CD4-positive, CD25-positive, alpha-beta regulatory T cell (primary cell): ENCODE measurements at regions not wholly inside any gene's neighbourhood (a gene's known extent, or its start where the extent isn't known, plus 50 kb on each side); places are given as distances from the start of the nearest gene placed in this dataset.

Experiments
- ATAC-seq, 2 donors: fragments of 150-1000 bp; cut with Tn5 transposase; one replicate each; pipeline ENCODE4 v1.10.0; 2021; ENCODE audit warnings: low read depth in 2 of 2, moderate number of reproducible peaks in 2 of 2, moderate library complexity in 1 of 2
- DNase-seq, 3 donors: peaks; one replicate each; pipeline versions ENCODE4 v3.0.0 to v3.0.0-alpha.2; 2012 to 2022; ENCODE audit warnings: mixed read lengths in 1 of 3
- H3K27ac ChIP-seq: one replicate; pipeline ENCODE4 v1.7.0; 2013; ENCODE audit warnings: mild to moderate bottlenecking, low read length; ENCODE audit not compliant: insufficient read depth, poor library complexity, severe bottlenecking
- H3K27me3 ChIP-seq: one replicate; pipeline ENCODE4 v1.7.0; 2013; ENCODE audit warnings: low read length; ENCODE audit not compliant: control insufficient read depth, insufficient read depth
- H3K36me3 ChIP-seq: one replicate; pipeline ENCODE4 v1.7.0; 2013; ENCODE audit warnings: mild to moderate bottlenecking, low read length, moderate library complexity; ENCODE audit not compliant: control insufficient read depth, insufficient read depth
- H3K4me1 ChIP-seq: 2 replicates; pipeline ENCODE4 v1.7.0; 2013; ENCODE audit warnings: mild to moderate bottlenecking, low read length; ENCODE audit not compliant: insufficient read depth, control insufficient read depth, poor library complexity, severe bottlenecking
- H3K4me3 ChIP-seq: one replicate; pipeline ENCODE4 v1.7.0; 2013; ENCODE audit warnings: low read depth, mild to moderate bottlenecking, low read length, moderate library complexity
- H3K9me3 ChIP-seq, 2 experiments: 1 replicate in 1 of 2; 2 replicates in 1 of 2; pipeline ENCODE4 v1.7.0; 2013; ENCODE audit warnings: low read length in 2 of 2, mild to moderate bottlenecking in 1 of 2, moderate library complexity in 1 of 2; ENCODE audit not compliant: control insufficient read depth in 2 of 2
- H3K27ac Mint-ChIP-seq, 3 donors: one replicate each; pipeline ENCODE4 v1.8.0; 2020 to 2022; ENCODE audit warnings: mild to moderate bottlenecking in 3 of 3, mixed read lengths in 3 of 3, moderate library complexity in 2 of 3
- H3K27me3 Mint-ChIP-seq: one replicate; pipeline ENCODE4 v1.8.0; 2022; ENCODE audit warnings: mild to moderate bottlenecking, mixed read lengths
- H3K36me3 Mint-ChIP-seq: one replicate; pipeline ENCODE4 v1.8.0; 2020; ENCODE audit warnings: mixed read lengths
- H3K4me1 Mint-ChIP-seq, 4 donors: one replicate each; pipeline ENCODE4 v1.8.0; 2020 to 2022; ENCODE audit warnings: mixed read lengths in 4 of 4, mild to moderate bottlenecking in 1 of 4
- H3K4me3 Mint-ChIP-seq, 4 donors: one replicate each; pipeline ENCODE4 v1.8.0; 2020 to 2022; ENCODE audit warnings: mild to moderate bottlenecking in 4 of 4, mixed read lengths in 4 of 4, moderate library complexity in 3 of 4
- H3K9me3 Mint-ChIP-seq, 7 donors: one replicate each; pipeline ENCODE4 v1.8.0; 2020 to 2022; ENCODE audit warnings: mixed read lengths in 7 of 7, mild to moderate bottlenecking in 3 of 7, moderate library complexity in 2 of 7

DNA sequence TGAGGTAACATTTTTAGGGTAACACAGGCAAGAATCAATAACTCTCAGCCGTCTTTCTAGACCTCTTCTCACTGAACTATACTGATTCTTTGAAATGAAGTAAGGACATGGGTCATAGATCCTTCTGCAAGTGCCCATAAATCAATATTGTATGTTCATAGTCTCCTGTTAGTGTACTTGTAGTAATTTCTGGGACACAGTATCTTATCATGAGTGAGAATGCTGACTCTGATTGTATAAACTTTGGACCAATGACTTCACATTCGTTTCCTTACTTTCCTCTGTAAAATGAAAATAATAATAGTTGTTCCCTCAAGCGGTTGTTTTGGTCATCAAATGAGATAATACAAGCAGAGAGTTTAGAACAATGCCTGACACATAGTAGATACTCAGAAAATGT is 777.1 kb upstream of the GOLIM4 start:
- Mint-ChIP-seq H3K36me3 (no peaks in the 10 kb centered on the region), H3K4me1 (no peaks in the 10 kb centered on the region), H3K27me3 (no peaks in the 10 kb centered on the region), H3K4me3 (no peak overlapping the region), H3K27ac (no peak overlapping the region), H3K9me3 (peaks cover 0 to 5% (median 0%) of the 10 kb centered on the region in 7 donors)
- ATAC-seq (no peak), DNase-seq (no peak)
- H3K36me3 ChIP-seq, result no peaks in the 10 kb centered on the region
- H3K4me3 ChIP-seq, result no peak overlapping the region
- no peaks in the 10 kb centered on the region for H3K4me1 ChIP-seq
- no peaks in the 10 kb centered on the region for H3K9me3 ChIP-seq
- H3K27ac ChIP-seq, result no peak overlapping the region
- H3K27me3 ChIP-seq, result no peaks in the 10 kb centered on the region

GRCh38 chr3:168870892-168871291 is 775.2 kb upstream of the GOLIM4 start:
- no peaks in the 10 kb centered on the region for H3K27me3 ChIP-seq
- H3K27me3 Mint-ChIP-seq, result no peaks in the 10 kb centered on the region
- DNase-seq (no peak), ATAC-seq (no peak)
- H3K36me3 ChIP-seq, result no peaks in the 10 kb centered on the region
- no peak overlapping the region for H3K4me3 ChIP-seq
- no peak overlapping the region for H3K27ac ChIP-seq
- H3K9me3 ChIP-seq, result no peaks in the 10 kb centered on the region
- no peak overlapping the region for H3K4me3 Mint-ChIP-seq
- H3K9me3 Mint-ChIP-seq, result peaks cover 0 to 1% (median 0%) of the 10 kb centered on the region in 7 donors
- no peaks in the 10 kb centered on the region for H3K36me3 Mint-ChIP-seq
- no peaks in the 10 kb centered on the region for H3K4me1 ChIP-seq
- no peak overlapping the region for H3K27ac Mint-ChIP-seq
- no peaks in the 10 kb centered on the region for H3K4me1 Mint-ChIP-seq

- Histone ChIP-seq H3K27ac (no peak overlapping the region), H3K27me3 (no peaks in the 10 kb centered on the region), H3K4me1 (no peaks in the 10 kb centered on the region), H3K4me3 (no peak overlapping the region), H3K9me3 (no peaks in the 10 kb centered on the region), H3K36me3 (no peaks in the 10 kb centered on the region)
- no peak for ATAC-seq
- Mint-ChIP-seq H3K36me3 (no peaks in the 10 kb centered on the region), H3K27me3 (no peaks in the 10 kb centered on the region), H3K27ac (no peak overlapping the region), H3K4me3 (no peak overlapping the region), H3K9me3 (peaks cover 0 to 2% (median 0%) of the 10 kb centered on the region in 7 donors), H3K4me1 (no peaks in the 10 kb centered on the region)
- DNase-seq, result peak in 1 of 3 donors; percentile 10
Measured at GRCh38 chr3:168865022-168865551, 769.4 kb upstream of the GOLIM4 start.

DNA sequence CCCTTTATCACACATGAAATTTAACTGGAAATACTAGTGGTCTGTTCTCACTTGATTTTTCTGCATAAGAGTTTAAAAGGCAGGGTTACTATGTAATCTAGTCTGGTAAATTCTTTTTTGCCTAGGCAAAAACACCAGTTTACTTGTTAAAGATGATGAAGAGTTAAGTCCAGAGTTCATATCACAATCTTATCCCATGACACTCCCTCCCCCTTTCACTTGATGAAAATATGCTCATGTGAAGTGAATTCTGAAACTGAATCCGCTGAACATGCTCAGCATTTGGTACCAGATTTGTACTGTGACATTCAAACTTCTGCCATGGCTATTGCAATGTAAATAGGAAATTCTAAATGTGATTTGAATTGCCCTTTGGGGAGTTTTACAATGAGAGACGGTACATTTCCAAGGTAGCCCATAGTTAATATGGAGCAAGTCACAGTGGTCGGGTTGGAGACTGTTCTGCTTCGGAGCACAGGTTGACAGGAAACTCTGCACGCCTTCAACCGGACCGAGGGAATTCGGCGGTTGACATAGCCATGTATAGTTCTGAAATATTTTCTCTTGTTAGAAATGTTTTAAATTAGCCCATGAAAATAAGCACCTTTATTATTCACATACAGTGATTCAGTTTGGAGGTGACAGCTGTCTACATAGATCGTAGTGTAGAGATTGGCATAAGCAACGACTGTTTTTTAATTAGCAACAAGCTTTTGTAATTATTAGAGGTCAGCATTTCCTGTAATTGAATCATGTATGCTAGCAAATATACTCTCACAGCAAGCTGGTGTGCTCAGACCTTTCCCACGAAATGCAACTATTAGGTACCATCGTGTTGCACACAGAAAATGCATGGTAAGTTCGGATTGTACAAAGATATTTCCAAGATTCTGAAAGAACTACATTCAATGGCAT is 768.6 kb upstream of the GOLIM4 start:
- H3K4me3 Mint-ChIP-seq, result no peak overlapping the region
- no peaks in the 10 kb centered on the region for H3K27me3 Mint-ChIP-seq
- H3K27me3 ChIP-seq, result no peaks in the 10 kb centered on the region
- no peaks in the 10 kb centered on the region for H3K4me1 ChIP-seq
- ATAC-seq (no peak), DNase-seq (no peak)
- H3K9me3 ChIP-seq, result no peaks in the 10 kb centered on the region
- no peaks in the 10 kb centered on the region for H3K36me3 Mint-ChIP-seq
- H3K4me3 ChIP-seq, result no peak overlapping the region
- no peak overlapping the region for H3K27ac ChIP-seq
- H3K4me1 Mint-ChIP-seq, result no peaks in the 10 kb centered on the region
- no peak overlapping the region for H3K27ac Mint-ChIP-seq
- H3K9me3 Mint-ChIP-seq, result peaks cover 0 to 2% (median 0%) of the 10 kb centered on the region in 7 donors
- no peaks in the 10 kb centered on the region for H3K36me3 ChIP-seq

- no peak for ATAC-seq
- Mint-ChIP-seq H3K4me3 (no peak overlapping the region), H3K27me3 (no peaks in the 10 kb centered on the region), H3K36me3 (no peaks in the 10 kb centered on the region), H3K27ac (no peak overlapping the region), H3K9me3 (peaks cover 0 to 3% (median 0%) of the 10 kb centered on the region in 7 donors), H3K4me1 (no peaks in the 10 kb centered on the region)
- no peaks in the 10 kb centered on the region for H3K9me3 ChIP-seq
- H3K27ac ChIP-seq, result no peak overlapping the region
- no peak for DNase-seq
- H3K4me1 ChIP-seq, result no peaks in the 10 kb centered on the region
- H3K27me3 ChIP-seq, result no peaks in the 10 kb centered on the region
- no peak overlapping the region for H3K4me3 ChIP-seq
- H3K36me3 ChIP-seq, result no peaks in the 10 kb centered on the region
Measured at GRCh38 chr3:168863561-168863960, 767.8 kb upstream of the GOLIM4 start.

DNA sequence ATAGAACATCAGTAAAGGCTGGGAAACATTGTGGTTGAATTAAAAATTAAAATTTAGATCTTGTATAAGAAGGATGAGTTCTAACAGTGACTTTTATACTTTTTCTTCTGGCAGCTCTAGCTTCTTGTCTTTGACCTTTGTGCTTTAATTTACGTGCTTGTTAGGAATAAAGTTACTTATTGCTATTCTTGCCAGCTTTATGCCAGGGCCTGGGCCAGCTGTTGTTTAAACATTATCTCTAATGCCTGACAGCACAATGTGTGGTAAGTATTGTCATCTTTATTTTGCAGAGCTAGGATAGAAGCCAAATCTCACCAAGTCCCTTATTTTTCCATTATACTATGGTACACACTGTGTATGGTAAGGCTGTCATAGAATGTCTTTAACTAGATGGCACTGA is 766.7 kb upstream of the GOLIM4 start:
- DNase-seq (no peak), ATAC-seq (no peak)
- Mint-ChIP-seq H3K36me3 (no peaks in the 10 kb centered on the region), H3K4me1 (no peaks in the 10 kb centered on the region), H3K9me3 (peaks cover 0 to 4% (median 2%) of the 10 kb centered on the region in 7 donors), H3K27me3 (no peaks in the 10 kb centered on the region), H3K27ac (no peak overlapping the region), H3K4me3 (no peak overlapping the region)
- Histone ChIP-seq H3K36me3 (no peaks in the 10 kb centered on the region), H3K9me3 (no peaks in the 10 kb centered on the region), H3K27me3 (no peaks in the 10 kb centered on the region), H3K4me3 (no peak overlapping the region), H3K4me1 (no peaks in the 10 kb centered on the region), H3K27ac (no peak overlapping the region)

- H3K4me3 Mint-ChIP-seq, result no peak overlapping the region
- Histone ChIP-seq H3K27ac (no peak overlapping the region), H3K36me3 (no peaks in the 10 kb centered on the region), H3K4me1 (no peaks in the 10 kb centered on the region), H3K27me3 (no peaks in the 10 kb centered on the region), H3K9me3 (no peaks in the 10 kb centered on the region), H3K4me3 (no peak overlapping the region)
- no peaks in the 10 kb centered on the region for H3K27me3 Mint-ChIP-seq
- DNase-seq (no peak), ATAC-seq (no peak)
- H3K4me1 Mint-ChIP-seq, result no peaks in the 10 kb centered on the region
- H3K9me3 Mint-ChIP-seq, result peaks cover 0 to 15% (median 3%) of the 10 kb centered on the region in 7 donors
- no peak overlapping the region for H3K27ac Mint-ChIP-seq
- no peaks in the 10 kb centered on the region for H3K36me3 Mint-ChIP-seq
Measured at GRCh38 chr3:168860592-168860991, 764.9 kb upstream of the GOLIM4 start.

DNA sequence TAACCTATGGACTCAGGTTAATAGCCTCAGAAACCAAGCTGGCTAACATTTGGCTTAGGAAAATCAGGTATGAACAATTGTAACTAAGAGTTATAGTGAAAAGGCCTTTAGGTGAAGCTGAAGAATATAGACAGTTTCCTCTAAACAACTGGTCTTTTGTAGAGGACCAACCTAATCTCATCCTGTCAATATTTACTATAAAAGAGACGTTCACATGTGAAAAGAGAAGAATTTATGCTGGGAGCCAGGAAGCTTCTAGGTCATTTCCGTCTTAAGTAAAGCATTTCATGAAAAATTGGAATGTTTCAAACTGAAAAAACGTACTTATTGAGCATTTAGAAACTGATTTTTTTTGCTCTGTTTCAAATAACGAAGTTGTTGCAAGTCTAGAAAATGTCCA is 764.3 kb upstream of the GOLIM4 start:
- no peaks in the 10 kb centered on the region for H3K27me3 Mint-ChIP-seq
- no peaks in the 10 kb centered on the region for H3K9me3 ChIP-seq
- H3K36me3 Mint-ChIP-seq, result no peaks in the 10 kb centered on the region

More for the DNA sequence above, 764.3 kb upstream of the GOLIM4 start:
- no peaks in the 10 kb centered on the region for H3K27me3 ChIP-seq
- H3K4me3 Mint-ChIP-seq, result no peak overlapping the region
- no peak for DNase-seq
- no peaks in the 10 kb centered on the region for H3K36me3 ChIP-seq
- H3K4me3 ChIP-seq, result no peak overlapping the region
- H3K4me1 ChIP-seq, result no peaks in the 10 kb centered on the region
- no peak overlapping the region for H3K27ac ChIP-seq
- no peak for ATAC-seq
- H3K27ac Mint-ChIP-seq, result no peak overlapping the region
- H3K9me3 Mint-ChIP-seq, result peaks cover 0 to 15% (median 3%) of the 10 kb centered on the region in 7 donors
- H3K4me1 Mint-ChIP-seq, result no peaks in the 10 kb centered on the region
